ENCODE measurements at regions not wholly inside any gene's neighbourhood (a gene's known extent, or its start where the extent isn't known, plus 50 kb on each side); places are given as distances from the start of the nearest gene placed in this dataset.
A peak's percentile ranks its signal among the peaks of the same experiment; 100 is the strongest.

DNA sequence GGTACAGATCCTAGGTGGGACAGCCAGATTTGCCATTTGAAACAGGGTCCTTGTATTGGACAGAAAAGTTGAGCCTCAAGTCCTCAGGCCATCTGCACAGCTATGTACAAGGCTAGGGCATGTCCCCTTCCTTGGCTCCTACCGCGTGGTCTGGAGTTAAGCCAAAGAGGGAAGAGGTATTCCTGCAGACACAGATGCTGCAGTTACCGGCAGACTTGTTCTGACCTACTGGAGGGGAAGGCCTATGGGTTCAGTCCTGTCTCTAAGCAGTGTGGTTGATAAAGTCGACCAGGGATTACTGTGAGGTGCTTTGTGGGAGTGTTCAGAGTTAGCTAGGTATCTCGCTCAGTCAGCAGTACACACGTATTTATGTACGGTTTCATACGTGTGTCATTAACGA is 180.6 kb downstream of the ADAMTS15 start:
- H3K36me3 ChIP-seq: no peaks in the 10 kb centered on the region
- TF ChIP-seq, protein P1, sequence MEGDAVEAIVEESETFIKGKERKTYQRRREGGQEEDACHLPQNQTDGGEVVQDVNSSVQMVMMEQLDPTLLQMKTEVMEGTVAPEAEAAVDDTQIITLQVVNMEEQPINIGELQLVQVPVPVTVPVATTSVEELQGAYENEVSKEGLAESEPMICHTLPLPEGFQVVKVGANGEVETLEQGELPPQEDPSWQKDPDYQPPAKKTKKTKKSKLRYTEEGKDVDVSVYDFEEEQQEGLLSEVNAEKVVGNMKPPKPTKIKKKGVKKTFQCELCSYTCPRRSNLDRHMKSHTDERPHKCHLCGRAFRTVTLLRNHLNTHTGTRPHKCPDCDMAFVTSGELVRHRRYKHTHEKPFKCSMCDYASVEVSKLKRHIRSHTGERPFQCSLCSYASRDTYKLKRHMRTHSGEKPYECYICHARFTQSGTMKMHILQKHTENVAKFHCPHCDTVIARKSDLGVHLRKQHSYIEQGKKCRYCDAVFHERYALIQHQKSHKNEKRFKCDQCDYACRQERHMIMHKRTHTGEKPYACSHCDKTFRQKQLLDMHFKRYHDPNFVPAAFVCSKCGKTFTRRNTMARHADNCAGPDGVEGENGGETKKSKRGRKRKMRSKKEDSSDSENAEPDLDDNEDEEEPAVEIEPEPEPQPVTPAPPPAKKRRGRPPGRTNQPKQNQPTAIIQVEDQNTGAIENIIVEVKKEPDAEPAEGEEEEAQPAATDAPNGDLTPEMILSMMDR (IDR thresholded peaks at IDR 0.05): no peak
- no peaks in the 10 kb centered on the region for H3K9me3 ChIP-seq
- H3K4me1 ChIP-seq: no peaks in the 10 kb centered on the region
- no peaks in the 10 kb centered on the region for H3K27me3 ChIP-seq
- DNase-seq (no peak), ATAC-seq (no peak)
- no peak overlapping the region for H3K27ac ChIP-seq
- no peak overlapping the region for H3K4me3 ChIP-seq
- intact Hi-C loops (cut with DNase I): no loop called here

DNA sequence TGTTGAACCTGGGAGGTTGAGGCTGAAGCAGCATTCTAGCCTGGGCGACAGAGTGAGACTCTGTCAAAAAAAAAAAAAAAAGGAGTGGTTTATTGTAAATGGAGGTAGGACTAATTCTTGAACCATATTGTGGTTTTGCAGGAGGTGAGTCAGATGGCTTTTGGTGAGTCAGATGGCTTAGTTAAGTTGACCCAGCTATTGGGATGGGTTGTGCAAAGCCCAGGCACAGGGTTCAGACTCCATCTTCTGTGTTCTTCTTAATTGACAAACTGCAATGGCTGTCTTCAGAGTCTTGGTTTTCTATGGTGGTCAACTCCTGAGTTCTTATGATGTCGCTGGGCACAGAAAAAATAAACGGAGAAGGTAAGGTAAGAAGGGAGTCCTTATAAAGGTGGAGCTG is 182.7 kb downstream of the ADAMTS15 start:
- ATAC-seq: no peak
- H3K27ac ChIP-seq: no peak overlapping the region
- no peak for DNase-seq
- H3K36me3 ChIP-seq: no peaks in the 10 kb centered on the region
- no peaks in the 10 kb centered on the region for H3K9me3 ChIP-seq
- H3K27me3 ChIP-seq: no peaks in the 10 kb centered on the region
- intact Hi-C loops (cut with DNase I): no loop called here
- peaks cover 13% of the 10 kb centered on the region for H3K4me1 ChIP-seq
- TF ChIP-seq, protein P1 (IDR thresholded peaks at IDR 0.05): no peak
- H3K4me3 ChIP-seq: no peak overlapping the region

DNA sequence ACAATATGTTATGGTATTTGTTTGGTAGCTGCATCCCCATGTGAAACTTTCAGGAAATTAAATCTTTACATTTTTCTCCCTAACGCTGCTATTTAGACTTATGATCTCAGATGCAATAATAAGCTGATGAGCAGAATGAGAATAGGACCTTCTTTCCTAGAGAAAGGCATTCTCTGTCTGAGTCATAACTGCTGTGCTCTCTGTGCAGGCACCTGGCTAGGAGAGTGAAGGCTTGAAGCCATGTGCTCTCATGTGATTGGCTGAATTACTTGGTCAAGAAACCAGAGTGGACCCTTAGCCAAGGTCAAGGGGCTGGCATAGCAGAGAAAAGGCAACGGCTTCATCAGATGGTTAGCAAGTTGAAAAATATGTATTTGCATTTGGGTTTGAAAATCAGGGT is 185.0 kb downstream of the ADAMTS15 start:
- Histone ChIP-seq H3K4me3 (no peak overlapping the region), H3K36me3 (no peaks in the 10 kb centered on the region), H3K4me1 (peaks cover 16% of the 10 kb centered on the region), H3K27ac (no peak overlapping the region), H3K9me3 (no peaks in the 10 kb centered on the region), H3K27me3 (no peaks in the 10 kb centered on the region)
- TF ChIP-seq, protein P1 (IDR thresholded peaks at IDR 0.05): no peak
- intact Hi-C loops (cut with DNase I): no loop called here
- ATAC-seq (no peak), DNase-seq (no peak)

DNA sequence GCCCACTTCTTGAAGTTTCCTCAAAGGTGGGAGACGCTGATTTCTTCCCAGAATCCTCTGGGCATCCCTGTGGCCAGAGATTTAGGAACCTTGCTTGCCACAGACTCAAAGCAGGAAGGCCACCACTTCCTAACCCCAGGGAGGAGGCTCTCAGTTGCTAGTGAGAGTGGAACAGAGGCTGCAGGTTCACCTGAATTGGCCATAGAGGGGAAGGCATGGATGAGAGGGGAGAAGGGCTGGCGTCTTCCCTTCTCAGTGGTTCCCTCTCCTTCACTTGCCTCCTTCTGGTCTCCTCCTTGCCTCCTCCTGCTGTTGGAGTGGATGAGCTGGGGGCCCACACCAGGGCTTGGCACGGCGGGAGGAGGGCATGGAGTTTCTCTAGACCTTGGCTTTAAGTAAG is 185.7 kb downstream of the ADAMTS15 start:
- TF ChIP-seq, protein P1 (IDR thresholded peaks at IDR 0.05): no peak
- Histone ChIP-seq H3K27me3 (no peaks in the 10 kb centered on the region), H3K36me3 (no peaks in the 10 kb centered on the region), H3K4me1 (peaks cover 16% of the 10 kb centered on the region), H3K4me3 (no peak overlapping the region), H3K9me3 (no peaks in the 10 kb centered on the region), H3K27ac (no peak overlapping the region)
- DNase-seq (no peak), ATAC-seq (no peak)
- intact Hi-C loops (cut with DNase I): no loop called here

DNA sequence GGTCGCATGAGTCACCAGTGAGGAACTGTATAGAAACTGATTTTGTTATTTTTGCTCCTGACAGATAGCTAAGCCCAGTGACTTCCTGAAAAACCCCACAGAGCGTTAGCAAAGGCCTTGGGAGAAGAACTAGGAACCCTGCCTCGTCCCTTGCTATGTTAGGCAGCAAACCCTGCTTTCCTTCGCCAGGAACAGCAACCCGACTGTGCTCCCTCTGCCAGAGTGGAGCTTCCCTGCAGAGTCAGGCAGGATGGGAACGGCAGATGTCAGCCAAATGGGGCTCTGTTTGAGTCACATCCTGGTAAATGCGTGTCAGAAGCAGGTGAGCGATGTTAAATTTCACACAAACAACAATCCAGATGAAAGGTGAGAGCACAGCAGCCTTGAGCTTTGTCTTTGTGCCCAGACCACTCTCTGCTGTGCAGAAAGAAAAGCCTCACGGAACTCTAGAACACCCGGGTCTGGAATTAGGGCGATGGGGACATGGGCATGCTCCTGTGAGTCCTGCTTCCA is 186.6 kb downstream of the ADAMTS15 start:
- H3K27me3 ChIP-seq: no peaks in the 10 kb centered on the region
- H3K27ac ChIP-seq: peak overlapping the region; percentile 4
- no peak overlapping the region for H3K4me3 ChIP-seq
- H3K4me1 ChIP-seq: peaks cover 16% of the 10 kb centered on the region
- H3K9me3 ChIP-seq: no peaks in the 10 kb centered on the region
- DNase-seq (no peak), ATAC-seq (no peak)
- TF ChIP-seq, protein P1 (IDR thresholded peaks at IDR 0.05): no peak
- intact Hi-C loops (cut with DNase I): no loop called here
- H3K36me3 ChIP-seq: no peaks in the 10 kb centered on the region
